HepG2 (cell line): ENCODE measurements at regions not wholly inside any gene's neighbourhood (a gene's known extent, or its start where the extent isn't known, plus 50 kb on each side); places are given as distances from the start of the nearest gene placed in this dataset.

Experiments used
- ATAC-seq: fragments of 200-7000 bp; cut with Tn5 transposase; 3 replicates; pipeline ENCODE4 v1.9.1; 2020; ENCODE audit warnings: mild to moderate bottlenecking, moderate library complexity
- BruUV-seq: library from RNA; stranded (reverse); fragments of 400-500 nt; replicated peaks from 2 replicates; lab custom pipeline; 2021; lab: Mats Ljungman, UMichigan
- CTCF ChIA-PET: fragments of 300-600 bp; formaldehyde crosslinking; extraction: SDS; loops from one replicate; lab custom pipeline; 2021; ENCODE audit warnings: low total read pairs, inconsistent platforms, low intra/inter-chr PET ratio; lab: Yijun Ruan, JAX
- POLR2A ChIA-PET: fragments of 350-600 bp; sonication (Branson Sonifier 250); formaldehyde crosslinking; loops from one replicate; lab custom pipeline; 2020; ENCODE audit warnings: antibody characterized with exemption, inconsistent platforms; lab: Yijun Ruan, JAX
- DNase-seq: peaks from one replicate; pipeline ENCODE4 v3.0.0-alpha.2; 2015; ENCODE audit warnings: low spot score
- FAIRE-seq: peaks from 3 replicates; lab custom pipeline; 2011; peaks lifted over from hg19 to GRCh38; lab: Jason Lieb, UNC
- H2AFZ ChIP-seq: one replicate; pipeline ENCODE4 v1.6.1; 2011; ENCODE audit warnings: low read length, inconsistent platforms
- H3K27ac ChIP-seq: fragments of 300-600 bp; 3 replicates; pipeline ENCODE4 v1.8.0; 2011; ENCODE audit warnings: mixed run types, mild to moderate bottlenecking, mixed read lengths, low read length, inconsistent platforms; ENCODE audit not compliant: insufficient read depth; ENCODE audit errors: extremely low read length
- H3K27me3 ChIP-seq, 2 experiments: fragments of 200-600 bp in 1 of 2; 2 replicates in 1 of 2; 3 replicates in 1 of 2; pipeline versions ENCODE4 v1.6.0 to v1.8.0; 2011; ENCODE audit warnings: low read length in 2 of 2, mild to moderate bottlenecking in 2 of 2, moderate library complexity in 2 of 2, inconsistent platforms in 1 of 2; ENCODE audit not compliant: insufficient read depth in 2 of 2, control insufficient read depth in 1 of 2
- H3K36me3 ChIP-seq, 2 experiments: fragments of 200-600 bp in 1 of 2; replicated peaks in 1 of 2; 2 replicates in 1 of 2; 3 replicates in 1 of 2; pipeline versions ENCODE4 v1.5.1 to v1.8.0; 2011; ENCODE audit warnings: low read length in 2 of 2, inconsistent platforms in 1 of 2; ENCODE audit not compliant: insufficient read depth in 2 of 2, control insufficient read depth in 1 of 2
- H3K4me1 ChIP-seq: 2 replicates; pipeline ENCODE4 v1.5.1; 2012; ENCODE audit warnings: low read length, inconsistent platforms; ENCODE audit not compliant: insufficient read depth
- H3K4me2 ChIP-seq: 2 replicates; pipeline ENCODE4 v1.6.0; 2011; ENCODE audit warnings: low read depth, low read length, inconsistent platforms
- H3K4me3 ChIP-seq, 3 experiments: fragments of 200-600 bp in 1 of 3; sonication (generic), shearing (Covaris generic) in 1 of 3; replicated peaks in 1 of 3; 2 replicates each; pipeline ENCODE4 v1.5.1; 2011 to 2016; ENCODE audit warnings: low read length in 3 of 3, inconsistent platforms in 2 of 3, low read depth in 2 of 3, mild to moderate bottlenecking in 2 of 3, control low read depth in 1 of 3, mixed read lengths in 1 of 3; ENCODE audit not compliant: insufficient read depth in 1 of 3
- H3K79me2 ChIP-seq: one replicate; pipeline ENCODE4 v1.6.1; 2011; ENCODE audit warnings: low read length, inconsistent platforms; ENCODE audit not compliant: insufficient read depth
- H3K9ac ChIP-seq: 2 replicates; pipeline ENCODE4 v1.6.0; 2011; ENCODE audit warnings: mild to moderate bottlenecking, low read depth, low read length, inconsistent platforms; ENCODE audit not compliant: insufficient read depth
- H3K9me3 ChIP-seq: 2 replicates; pipeline ENCODE4 v1.5.1; 2012; ENCODE audit warnings: mild to moderate bottlenecking, low read length
- H4K20me1 ChIP-seq: 2 replicates; pipeline ENCODE4 v1.6.0; 2011; ENCODE audit warnings: inconsistent platforms, mild to moderate bottlenecking, low read length, moderate library complexity; ENCODE audit not compliant: insufficient read depth
- CERS6 ChIP-seq: sonication (generic); formaldehyde crosslinking; IDR thresholded peaks from 2 replicates; pipeline ENCODE4 v1.5.0; 2020; ENCODE audit warnings: missing genetic modification reagents
- PATZ1 ChIP-seq: sonication (generic); formaldehyde crosslinking; IDR thresholded peaks from 2 replicates; pipeline ENCODE4 v1.4.0; 2020; ENCODE audit warnings: missing genetic modification reagents
- RERE ChIP-seq: IDR thresholded peaks from 2 replicates; pipeline ENCODE4 v1.6.1; 2016; ENCODE audit warnings: low read depth, missing genetic modification reagents, missing compliant biosample characterization
- ZSCAN12 ChIP-seq: sonication (generic); formaldehyde crosslinking; IDR thresholded peaks from 2 replicates; pipeline ENCODE4 v1.9.0; 2021; ENCODE audit warnings: mild to moderate bottlenecking, missing genetic modification reagents
- whole genome bisulfite sequencing: methylation state at CpG from one replicate; pipeline ENCODE4 v1.1.6; 2017; ENCODE audit warnings: low lambda C conversion rate; 5-methylcytosine and 5-hydroxymethylcytosine counted together
- in situ Hi-C: cut with HindIII; loops from 2 replicates; pipeline ENCODE4 v1.10.0; 2017; ENCODE audit warnings: low pct_unique_long_range_greater_than_20kb; ENCODE audit not compliant: extremely low pct_ligation_motif_present
- intact Hi-C: fragments of 100-400 bp; cut with micrococcal nuclease; formaldehyde crosslinking; loops from one replicate; pipeline ENCODE4 v1.10.0; 2022; ENCODE audit not compliant: unreplicated experiment
- TF ChIP-seq, protein P1 (sequence below): sonication (generic); formaldehyde crosslinking; IDR thresholded peaks from 2 replicates; pipeline ENCODE4 v1.8.0; 2022; ENCODE audit warnings: mild to moderate bottlenecking, missing genetic modification reagents

- no peak overlapping the region for H2AFZ ChIP-seq
- H3K9me3 ChIP-seq, result no peaks in the 10 kb centered on the region
- 9% methylated on average over 10 of the region's 10 CpGs for WGBS
- no peaks in the 10 kb centered on the region for H3K4me1 ChIP-seq
- H3K36me3 ChIP-seq, result no peaks in the 10 kb centered on the region
- H3K4me3 ChIP-seq, result no peak overlapping the region
- no peak for FAIRE-seq
- H3K27me3 ChIP-seq, result peaks cover 10 to 56% of the 10 kb centered on the region in 2 experiments; a peak in 4 of 5 replicates
- no peak for DNase-seq
- in situ Hi-C loops (no loop called here), intact Hi-C loops (loop anchor here (10.0 kb wide), 1 partner anchor 930 kb away; no protein-coding TSS in a partner anchor)
- H4K20me1 ChIP-seq, result no peaks in the 10 kb centered on the region; the same call in 1 of the 2 replicates
- no peak overlapping the region for H3K9ac ChIP-seq
- H3K27ac ChIP-seq, result no peak overlapping the region
- POLR2A ChIA-PET, result no interaction called here
- ATAC-seq, result no peak
- CTCF ChIA-PET, result no interaction called here
- no peak overlapping the region for H3K4me2 ChIP-seq
- no peaks in the 10 kb centered on the region for H3K79me2 ChIP-seq
- BruUV-seq, result no TSS peak
- TF ChIP-seq RERE (no peak), CERS6 (no peak), PATZ1 (CRISPR knock-in tag) (no peak), ZSCAN12 (CRISPR knock-in tag) (no peak)
- TF ChIP-seq, protein P1, sequence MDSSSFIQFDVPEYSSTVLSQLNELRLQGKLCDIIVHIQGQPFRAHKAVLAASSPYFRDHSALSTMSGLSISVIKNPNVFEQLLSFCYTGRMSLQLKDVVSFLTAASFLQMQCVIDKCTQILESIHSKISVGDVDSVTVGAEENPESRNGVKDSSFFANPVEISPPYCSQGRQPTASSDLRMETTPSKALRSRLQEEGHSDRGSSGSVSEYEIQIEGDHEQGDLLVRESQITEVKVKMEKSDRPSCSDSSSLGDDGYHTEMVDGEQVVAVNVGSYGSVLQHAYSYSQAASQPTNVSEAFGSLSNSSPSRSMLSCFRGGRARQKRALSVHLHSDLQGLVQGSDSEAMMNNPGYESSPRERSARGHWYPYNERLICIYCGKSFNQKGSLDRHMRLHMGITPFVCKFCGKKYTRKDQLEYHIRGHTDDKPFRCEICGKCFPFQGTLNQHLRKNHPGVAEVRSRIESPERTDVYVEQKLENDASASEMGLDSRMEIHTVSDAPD (CRISPR knock-in tag), result no peak
Observed at GRCh38 chr1:11394592-11395245, 84.2 kb upstream of the DISP3 start.
